GM21526 (cell line): ENCODE measurements at regions not wholly inside any gene's neighbourhood (a gene's known extent, or its start where the extent isn't known, plus 50 kb on each side); places are given as distances from the start of the nearest gene placed in this dataset.

Experiments used
- ATAC-seq: cut with Tn5 transposase; IDR thresholded peaks from one replicate; pipeline ENCODE4 v1.9.1; 2021; ENCODE audit warnings: moderate library complexity; ENCODE audit not compliant: unreplicated experiment, low FRiP score

DNA sequence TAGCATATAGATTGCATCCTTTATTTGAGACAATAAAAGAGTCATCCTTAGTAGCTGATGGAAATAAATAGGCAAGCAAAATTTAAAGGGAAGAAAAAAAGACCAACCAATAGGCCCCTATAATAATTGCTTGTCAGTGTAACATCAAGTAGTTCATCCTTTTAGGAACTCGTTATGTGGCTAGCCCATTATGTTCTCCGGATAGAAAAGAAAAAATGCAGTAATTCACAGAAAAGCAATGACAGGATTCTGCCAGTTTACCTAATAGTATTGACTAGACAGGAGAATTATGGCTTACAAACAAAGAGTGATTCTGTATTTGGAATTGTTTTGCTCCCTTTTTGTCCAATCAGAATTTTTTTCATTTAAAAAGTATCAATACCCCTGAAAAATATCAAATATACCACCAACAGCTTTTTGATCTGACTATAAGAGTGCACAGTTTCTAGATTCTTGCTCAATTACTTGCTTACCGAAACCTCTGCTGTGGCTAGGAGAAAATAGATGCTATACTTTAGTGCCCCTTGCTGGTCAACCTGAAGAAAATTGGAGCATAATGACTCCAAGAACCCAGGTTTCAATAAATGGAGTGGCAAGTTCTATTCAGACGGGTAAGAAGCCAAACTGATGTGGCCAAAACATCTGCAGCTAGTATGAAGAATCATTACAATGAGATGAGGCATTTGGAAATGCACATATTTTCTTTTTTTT is 91.5 kb upstream of the SASH1 start:
- no peak for ATAC-seq

DNA sequence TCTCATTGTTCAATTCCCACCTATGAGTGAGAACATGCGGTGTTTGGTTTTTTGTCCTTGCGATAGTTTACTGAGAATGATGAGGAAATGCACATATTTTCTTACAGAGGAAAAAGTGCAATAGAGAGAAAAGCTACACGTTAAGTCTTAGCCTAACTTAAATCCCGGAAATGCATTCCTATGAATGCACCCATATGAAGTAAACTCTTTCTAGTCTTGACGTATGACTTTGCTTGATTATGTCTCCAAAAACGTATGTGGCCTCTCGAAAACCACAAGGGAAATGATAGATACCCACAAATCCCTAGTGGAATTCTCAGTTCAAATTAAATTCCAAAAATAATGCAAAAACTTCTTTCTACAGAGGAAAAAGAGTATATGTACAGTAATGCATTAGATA is 90.7 kb upstream of the SASH1 start:
- ATAC-seq = no peak

DNA sequence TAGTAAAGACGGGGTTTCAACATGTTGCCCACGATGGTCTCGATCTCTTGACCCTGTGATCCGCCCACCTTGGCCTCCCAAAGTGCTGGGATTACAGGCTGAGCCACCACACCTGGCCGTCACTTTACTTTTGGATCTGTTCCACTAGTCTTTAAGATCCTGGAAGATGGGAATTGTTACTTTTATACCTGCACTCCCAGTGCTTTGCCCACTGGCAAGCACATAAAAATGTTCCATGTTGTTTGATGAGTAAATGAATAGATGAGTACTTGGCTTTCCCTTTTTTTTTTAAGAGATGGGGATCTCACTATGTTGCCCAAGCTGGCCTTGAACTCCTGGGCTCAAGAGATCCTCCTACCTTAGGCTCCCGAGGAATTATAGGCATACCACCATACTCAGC is 84.8 kb upstream of the SASH1 start:
- ATAC-seq = no peak

DNA sequence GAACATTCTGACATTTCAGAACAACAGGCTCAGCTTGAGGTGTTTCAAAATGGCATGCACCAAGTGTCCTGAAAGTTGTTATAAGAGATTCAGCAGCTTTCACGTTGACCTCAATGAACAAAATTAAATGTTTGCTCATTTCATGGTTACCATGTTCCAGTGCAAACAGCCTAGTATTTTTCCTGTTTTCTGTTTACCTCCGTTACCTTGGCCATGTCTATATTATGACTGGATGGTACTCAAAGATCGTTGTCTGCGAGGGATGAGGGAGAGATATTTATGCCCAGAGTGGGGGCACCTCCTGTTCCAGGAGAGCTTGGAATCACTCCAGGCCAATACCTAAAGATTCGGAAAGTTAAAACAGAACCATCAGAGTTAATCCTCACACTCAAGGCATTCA is 83.8 kb upstream of the SASH1 start:
- no peak for ATAC-seq

DNA sequence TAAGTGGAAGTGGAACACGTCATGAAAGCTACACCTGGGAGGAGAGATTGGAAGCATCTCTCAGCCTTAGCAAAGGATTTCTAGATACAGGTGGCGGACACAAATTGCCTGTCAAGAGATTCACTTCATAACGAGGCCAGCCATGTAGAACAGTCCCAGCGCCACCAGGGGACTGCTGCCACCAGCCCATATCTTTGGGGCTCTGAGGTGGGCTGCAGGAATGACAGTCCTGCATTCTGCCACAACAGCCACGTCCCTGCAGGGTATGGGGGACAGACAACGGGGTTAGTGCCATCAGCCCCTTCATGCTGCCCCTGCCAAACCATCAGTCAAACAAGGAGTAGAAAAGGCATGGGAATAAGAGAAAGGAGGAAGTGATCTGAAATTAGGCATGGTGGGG is 81.2 kb upstream of the SASH1 start:
- ATAC-seq = no peak

DNA sequence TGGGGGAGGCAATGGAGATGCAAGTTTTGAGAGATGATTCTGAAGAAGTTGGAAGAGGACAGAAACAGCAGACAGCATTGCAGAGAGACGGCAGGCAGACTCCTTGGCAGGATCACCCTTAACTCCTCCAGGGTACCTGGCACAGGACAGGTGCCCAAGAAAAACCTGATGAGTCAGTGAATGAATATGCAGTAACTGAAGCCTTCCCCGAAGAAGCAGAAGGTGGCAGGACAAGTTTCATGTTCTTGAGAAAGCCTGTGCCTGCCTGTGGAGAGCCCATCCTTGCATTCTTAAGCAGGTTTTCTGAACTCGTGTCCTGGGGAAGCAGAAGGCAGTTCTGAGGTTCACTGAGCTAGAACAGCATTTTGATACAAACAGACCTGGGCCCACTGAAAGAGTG is 79.6 kb upstream of the SASH1 start:
- ATAC-seq = no peak

DNA sequence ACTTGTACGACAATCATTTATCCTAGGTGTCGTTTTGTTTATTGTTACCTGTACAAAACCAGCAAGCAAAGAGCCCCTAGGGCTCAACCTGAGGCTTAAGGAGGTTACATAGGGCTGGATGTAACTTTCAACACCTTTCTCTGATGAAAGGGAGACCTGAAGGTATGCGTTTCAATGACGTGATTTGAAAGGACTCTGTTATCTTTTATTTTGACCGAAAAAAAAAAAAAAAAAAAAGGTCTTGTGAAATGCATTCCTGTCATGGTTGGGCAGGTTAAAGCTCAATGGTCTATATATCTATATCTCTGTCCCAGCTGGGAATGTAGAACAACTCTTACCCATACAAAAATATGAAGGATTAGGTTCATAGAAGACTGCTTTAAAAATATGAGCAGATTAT is 78.7 kb upstream of the SASH1 start:
- ATAC-seq = no peak

DNA sequence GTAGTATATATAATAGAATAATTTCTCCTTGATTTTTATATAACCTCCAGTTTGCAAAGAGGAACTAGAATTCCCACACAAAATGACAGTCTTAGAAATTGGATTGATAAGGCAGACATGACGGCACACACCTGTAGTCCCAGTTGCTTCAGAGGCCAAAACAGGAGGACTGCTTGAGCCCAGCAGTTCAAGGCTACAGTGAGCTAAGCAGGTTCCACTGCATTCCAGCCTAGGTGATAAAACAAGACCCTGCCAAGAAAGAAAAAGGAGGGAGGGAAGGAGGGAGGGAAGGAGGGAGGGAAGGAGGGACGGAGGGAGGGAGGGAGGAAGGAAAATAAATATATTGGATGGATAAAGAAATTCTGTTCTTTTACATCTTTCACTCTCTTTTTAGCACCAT is 77.6 kb upstream of the SASH1 start:
- no peak for ATAC-seq

DNA sequence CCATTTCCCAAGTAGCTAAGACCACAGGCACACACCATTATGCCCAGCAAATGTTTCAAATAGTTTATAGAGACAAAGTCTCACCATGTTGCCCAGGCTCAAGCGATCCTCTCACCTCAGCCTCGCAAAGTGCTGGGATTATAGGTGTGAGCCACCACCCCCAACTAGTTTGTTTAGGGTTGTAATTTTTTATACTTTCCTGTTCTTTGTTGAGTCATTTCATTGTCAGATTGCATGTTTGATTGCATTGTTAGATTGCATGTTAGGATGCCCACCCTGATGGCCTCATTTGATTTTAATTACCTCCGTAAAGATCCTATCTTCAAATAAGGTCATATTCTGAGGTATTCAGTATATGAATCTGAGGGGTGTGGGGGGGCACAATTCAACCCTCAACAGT is 73.3 kb upstream of the SASH1 start:
- ATAC-seq = no peak

DNA sequence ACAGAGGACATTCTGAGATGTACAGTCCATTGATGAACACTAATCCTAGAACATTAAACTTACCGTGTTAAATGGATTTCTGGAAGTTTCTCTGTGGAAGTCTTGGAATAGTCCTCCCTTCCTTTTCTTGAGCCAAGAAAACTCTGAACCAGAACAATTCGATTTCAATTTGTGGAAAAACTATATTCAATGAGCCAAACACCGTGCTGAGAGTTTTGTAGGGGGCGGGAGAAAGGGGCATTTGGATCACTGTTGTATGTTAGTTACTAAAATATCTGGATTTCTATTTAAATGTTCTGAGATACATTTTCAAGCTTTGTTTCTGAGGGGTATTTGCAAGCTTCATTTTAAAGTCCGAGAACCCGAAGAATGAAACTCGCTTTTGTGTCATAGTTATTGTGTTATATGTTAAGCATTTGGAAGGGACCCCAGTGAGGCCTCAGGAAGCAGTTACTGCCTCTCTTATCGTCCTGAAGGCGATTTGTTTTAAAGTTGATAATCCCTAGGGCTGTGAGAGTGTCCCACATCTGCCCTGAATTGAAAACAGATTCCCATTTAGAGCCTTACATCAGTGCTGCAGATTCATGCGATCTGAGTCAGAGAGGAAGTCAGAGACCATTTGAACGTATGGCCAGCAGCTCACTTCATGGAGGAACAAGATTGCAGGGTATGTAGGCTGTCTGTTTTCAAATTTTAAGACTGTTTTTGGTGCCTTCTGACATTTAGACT is 70.8 kb upstream of the SASH1 start:
- ATAC-seq = no peak

DNA sequence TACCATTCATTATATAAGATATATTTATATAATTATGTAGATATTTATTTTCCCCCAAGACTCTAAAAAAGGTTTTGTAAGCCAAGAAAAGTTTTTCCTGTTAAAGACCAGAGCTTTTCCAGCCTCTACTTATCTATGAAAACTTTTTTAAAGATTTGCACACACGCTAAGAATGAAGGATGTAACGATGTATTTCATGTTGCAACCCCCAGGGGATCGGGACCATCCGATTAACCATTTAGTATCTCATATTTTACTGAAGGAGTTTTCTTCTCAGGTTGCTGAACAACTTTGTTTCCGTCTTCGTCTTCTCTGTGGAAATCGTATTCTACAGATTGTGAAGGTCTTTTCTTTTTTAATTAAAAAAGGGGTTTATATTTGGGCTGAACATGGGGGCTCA is 70.0 kb upstream of the SASH1 start:
- ATAC-seq = no peak

DNA sequence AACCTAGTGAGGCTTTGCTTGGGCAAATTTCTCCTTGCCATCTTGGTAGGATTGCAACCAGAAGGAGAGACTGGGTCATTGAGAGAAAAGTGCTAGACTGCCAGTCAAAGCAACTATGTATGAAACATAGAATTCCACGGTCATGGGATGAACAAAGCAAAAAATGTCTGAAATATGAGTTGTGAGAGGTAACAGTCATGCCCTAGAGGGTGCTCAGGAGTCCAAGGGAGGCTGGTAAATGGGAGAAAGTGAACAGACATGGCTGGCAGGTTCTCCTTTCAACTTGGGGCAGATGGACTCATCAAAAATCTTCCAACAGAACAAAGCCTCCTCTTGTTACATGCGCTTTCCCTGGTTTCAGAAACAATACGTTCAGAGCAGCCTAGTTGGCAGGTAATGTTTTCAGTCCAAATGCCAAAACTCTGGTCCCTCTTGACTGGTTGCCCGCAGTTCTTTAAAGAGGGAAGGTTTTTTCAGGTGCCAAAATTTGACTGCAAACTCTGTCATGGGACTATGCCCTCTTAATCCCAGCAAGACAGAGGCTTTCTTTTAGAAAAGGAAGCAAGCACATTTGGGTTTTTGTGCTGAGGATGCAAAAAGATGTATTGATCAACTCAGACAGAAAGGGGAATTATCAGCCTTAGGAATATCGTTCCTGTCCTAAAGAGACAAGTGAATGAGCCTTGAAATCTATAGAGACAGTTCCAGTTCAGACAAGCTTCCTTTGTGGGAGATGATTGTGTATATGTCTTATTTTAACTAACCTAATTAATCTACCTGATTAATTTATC is 68.5 kb upstream of the SASH1 start:
- ATAC-seq = no peak

DNA sequence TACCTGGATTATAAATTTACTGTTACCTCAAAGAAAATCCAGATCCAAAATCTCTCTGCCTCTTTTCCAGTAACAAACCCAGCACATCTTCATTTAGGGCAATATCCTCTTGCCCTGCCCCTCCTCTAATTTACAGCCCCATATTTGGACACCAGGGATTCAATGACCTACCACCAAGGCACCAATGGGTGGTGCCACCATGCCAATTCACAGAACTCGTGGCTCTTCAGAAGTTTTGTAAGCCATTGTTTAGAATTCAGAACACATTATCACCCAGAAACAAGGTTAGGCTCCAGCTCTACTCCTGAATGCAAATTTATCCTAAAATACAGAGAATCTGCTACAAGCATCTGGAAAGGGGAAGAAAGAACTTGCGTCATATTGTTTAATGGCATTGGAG is 67.8 kb upstream of the SASH1 start:
- ATAC-seq = no peak

DNA sequence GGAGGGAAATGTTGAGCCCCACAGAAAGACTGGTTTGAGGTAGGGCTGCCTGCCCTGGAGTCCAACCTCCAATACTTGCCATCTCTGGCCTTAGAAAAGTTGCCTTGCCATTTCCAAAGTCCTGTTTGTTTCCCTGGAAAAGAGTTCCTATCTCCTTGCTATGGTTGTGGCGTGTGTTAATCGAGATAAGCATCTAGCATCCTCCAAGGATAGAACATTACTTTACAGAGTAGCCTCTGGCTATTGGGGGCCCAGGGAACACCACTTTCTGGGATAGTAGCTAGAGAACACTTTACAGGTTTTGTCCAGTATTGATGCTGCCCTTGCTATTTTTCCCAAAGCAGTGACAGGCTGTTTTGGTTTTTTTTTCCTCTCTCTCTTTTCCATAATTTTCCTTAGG is 57.4 kb upstream of the SASH1 start:
- no peak for ATAC-seq

DNA sequence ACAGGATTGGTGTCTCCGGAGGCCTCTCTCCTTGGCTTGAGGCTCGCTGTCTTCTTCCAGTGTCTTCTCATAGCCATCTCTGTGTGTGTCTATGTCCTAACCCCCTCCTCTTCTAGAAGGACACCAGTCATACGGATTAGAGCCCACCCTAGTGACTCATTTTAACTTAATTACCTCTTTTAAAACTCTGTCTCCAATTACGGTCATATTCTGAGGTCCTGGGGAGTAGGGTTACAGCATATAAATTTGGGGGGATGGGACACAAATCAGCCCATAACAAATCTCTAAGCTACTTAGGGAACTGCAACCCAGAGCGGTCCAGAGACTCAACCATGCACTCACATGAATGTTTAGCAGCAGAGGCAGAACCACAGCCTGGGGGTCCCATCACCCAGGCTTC is 56.1 kb upstream of the SASH1 start:
- ATAC-seq = no peak

DNA sequence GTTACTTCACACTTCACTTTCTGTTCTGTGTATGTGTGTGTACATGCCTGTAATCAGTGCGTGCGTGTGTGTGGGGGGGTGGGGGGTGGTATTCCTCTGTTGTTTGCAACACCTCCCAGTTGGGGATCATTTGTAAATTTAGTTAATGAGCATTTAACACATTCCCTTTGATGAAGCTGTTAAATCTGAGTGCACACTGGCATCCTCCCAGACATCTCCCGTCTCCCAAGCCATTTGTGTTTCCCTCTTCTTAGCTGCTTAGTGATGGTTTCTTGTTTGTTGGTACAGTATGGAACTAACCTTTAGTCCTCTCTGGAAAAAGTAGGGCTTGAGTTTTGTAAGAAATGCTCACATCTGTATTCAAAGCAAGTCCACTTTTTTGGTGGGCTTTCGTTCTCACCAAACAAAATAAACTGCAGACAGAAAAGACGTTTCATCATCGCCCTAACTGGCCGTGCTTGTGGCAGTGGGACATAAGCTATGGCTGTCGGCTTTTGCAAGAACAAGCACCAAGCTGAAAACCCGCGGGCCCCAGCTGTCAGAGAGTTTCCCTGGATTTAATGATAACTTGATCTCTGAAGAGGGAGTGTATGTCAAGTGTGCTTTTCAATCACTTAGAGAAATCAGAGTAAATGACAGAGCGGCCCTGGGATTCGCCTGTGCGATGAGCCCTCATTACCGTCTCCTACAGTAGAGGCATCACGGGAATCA is 54.9 kb upstream of the SASH1 start:
- ATAC-seq = no peak

DNA sequence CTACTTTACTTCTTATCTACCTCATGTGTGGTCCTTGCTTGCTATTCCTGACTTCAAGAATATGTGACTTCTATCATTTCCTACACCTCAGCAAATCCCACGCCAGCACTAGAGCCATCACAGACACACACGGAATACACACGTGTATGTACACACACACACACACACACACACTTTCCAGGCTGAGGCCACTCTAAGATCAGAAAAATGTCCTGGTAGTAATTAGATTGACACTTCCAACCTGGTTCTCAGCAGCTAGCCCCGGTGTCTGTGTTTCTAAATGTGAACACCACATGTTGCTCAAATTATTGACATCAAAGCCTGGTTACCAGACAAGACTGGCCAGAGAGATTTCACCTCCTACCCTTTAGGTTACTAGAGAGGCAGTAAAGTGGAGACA is 54.1 kb upstream of the SASH1 start:
- ATAC-seq = no peak

DNA sequence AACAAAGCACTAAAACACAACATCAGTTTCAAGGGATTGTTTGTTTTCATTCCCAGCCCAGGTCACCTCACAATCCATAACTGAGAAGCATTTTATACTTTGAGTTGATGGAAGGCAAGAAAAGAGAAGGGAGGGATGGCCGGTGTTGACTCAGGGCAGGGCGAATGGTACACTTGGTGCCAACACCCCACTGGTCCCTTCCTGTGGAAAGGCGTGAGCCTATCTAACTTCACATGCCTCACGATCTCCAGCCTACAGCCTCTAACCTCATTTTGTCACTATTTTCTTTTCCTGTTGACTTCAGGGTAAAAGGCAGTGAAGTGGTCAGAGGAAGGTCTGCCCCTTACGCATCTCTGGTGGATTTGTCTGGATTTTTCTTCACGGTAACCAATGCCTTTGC is 53.5 kb upstream of the SASH1 start:
- ATAC-seq = no peak

DNA sequence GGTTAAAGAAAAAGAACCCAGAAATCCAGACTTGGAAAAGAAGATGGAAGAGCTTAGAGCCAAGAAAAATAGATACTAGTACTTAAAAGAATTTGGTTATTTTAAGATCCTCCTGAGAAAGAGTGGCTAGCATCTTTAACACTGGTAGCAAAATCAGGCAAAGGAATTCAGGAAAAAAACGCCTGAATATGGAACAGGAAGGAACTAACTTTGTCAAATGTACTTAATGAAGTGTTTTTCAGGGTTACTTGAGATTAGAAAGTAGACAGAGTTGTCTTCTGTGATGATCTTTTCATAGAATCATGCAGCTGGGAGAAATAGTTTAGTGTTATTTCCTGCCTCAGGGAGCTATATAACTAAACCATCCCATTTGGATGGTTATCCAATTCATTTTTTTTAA is 50.8 kb upstream of the SASH1 start:
- ATAC-seq = no peak
